ENCODE measurements at regions not wholly inside any gene's neighbourhood (a gene's known extent, or its start where the extent isn't known, plus 50 kb on each side); places are given as distances from the start of the nearest gene placed in this dataset.

DNA sequence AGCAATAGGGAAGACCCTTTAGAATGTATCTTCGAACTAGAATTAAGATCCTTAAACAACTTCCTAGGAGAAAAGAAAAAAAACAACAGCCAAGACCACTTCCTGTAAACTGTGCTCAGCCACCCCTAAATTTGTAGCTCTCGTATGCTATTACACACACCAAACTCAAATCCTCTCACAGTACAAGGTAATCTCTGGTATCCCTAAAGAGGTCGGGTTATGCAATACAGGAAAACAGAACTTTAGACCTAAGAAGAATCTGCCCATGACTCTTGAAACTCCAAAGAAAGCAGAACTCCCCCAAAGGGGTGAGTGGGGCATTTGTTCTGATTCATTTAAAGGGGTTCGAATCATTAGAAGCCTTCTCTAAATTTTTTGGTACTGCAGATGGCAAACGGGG is 170.9 kb upstream of the CASK start:
- TF ChIP-seq POLR2AphosphoS5 (IDR thresholded peaks at IDR 0.05; ENCODE audit: low read depth, low read length) = no peak
- TF ChIP-seq, protein P1, sequence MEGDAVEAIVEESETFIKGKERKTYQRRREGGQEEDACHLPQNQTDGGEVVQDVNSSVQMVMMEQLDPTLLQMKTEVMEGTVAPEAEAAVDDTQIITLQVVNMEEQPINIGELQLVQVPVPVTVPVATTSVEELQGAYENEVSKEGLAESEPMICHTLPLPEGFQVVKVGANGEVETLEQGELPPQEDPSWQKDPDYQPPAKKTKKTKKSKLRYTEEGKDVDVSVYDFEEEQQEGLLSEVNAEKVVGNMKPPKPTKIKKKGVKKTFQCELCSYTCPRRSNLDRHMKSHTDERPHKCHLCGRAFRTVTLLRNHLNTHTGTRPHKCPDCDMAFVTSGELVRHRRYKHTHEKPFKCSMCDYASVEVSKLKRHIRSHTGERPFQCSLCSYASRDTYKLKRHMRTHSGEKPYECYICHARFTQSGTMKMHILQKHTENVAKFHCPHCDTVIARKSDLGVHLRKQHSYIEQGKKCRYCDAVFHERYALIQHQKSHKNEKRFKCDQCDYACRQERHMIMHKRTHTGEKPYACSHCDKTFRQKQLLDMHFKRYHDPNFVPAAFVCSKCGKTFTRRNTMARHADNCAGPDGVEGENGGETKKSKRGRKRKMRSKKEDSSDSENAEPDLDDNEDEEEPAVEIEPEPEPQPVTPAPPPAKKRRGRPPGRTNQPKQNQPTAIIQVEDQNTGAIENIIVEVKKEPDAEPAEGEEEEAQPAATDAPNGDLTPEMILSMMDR (IDR thresholded peaks at IDR 0.05) = no peak
- no peak for TF ChIP-seq SIN3A (IDR thresholded peaks at IDR 0.05; ENCODE audit: borderline replicate concordance, insufficient read depth, low read depth, low read length)

Data from Panc1 (cell line).